8988T (cell line): ENCODE measurements at regions not wholly inside any gene's neighbourhood (a gene's known extent, or its start where the extent isn't known, plus 50 kb on each side); places are given as distances from the start of the nearest gene placed in this dataset.
A peak's percentile ranks its signal among the peaks of the same experiment; 100 is the strongest.

Source experiments
- DNase-seq: peaks from one replicate; pipeline ENCODE4 v3.0.0; 2011

DNA sequence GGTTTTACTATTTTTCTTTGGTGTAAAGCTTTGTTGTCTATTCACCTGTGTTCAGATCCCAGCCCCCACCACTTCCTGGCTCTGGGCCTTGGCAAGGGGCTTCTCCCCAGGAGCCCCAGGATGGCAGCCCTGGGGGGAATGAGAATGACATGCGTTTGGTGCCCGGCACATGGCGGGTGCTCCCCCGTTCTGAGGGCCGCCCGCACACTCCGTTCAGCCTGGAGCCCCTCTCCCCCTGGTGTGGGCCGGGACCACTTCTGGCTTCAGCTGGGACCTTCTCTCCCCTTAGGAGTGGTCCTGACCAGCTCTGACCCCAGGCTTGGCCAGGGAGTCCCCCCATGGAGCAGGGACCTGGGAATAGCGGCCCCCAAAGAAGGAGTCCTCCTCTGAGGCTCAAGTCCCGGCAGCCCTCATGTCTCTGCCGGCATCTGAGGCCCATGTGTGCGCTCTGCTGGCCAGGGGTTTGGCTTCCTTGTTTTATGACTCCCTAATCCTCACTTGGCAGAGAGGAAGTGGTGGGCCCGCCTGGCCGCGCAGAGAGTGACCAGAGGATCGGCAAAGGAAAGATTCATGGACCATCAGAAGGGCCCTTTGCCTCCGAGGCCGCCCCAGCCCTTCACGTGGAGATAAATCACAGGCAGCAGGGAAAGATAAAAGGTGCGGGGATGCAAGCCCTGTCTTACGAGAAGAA is 57.0 kb upstream of the LMX1B start:
- no peak for DNase-seq

DNA sequence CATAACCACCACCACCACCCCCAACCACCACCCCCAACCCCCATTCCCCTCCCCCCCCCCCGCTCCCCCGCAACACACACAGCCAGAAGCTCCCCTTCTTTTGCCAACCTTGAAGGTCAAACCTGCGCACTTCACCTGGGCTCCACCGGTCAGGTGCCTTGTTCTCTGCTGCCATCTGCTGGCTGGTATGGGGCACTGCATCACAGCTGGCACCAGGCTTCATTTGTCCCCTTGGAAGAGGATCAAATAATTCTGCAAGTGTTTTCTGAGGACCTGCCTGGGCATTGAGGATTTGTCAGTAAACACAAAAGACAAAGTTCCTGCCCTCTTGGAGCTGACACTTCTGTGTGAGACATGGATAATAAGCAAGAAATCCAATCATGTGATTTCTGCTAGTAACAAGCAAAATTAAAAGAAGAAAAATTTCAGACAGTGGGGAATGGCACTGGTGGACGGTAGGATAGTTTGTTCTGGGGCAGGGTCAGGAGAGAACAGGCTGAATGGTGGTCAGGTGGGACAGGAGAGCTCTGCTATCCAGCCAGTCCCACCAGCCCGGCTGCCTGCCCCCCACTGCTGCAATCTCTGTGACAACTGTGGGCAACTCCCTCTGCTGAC is 55.6 kb upstream of the LMX1B start:
- peak; percentile 71 for DNase-seq

DNA sequence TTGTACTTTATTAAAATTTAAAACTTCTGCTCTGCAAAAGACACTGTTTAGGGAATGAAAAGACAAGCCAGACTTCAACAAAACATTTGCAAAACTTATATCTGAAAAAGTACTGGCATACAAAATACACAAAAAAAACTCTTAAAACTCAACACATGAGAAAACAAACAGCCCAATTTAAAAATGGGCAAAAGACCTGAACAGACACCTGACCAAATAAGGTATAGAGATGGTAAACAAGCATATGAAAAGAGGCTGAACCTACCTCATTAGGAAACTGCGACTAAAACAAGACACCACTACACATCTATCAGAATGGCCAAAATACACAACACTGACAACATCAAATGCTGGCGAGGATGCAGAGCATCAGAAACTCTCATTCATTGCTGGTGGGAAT is 54.4 kb upstream of the LMX1B start:
- no peak for DNase-seq

DNA sequence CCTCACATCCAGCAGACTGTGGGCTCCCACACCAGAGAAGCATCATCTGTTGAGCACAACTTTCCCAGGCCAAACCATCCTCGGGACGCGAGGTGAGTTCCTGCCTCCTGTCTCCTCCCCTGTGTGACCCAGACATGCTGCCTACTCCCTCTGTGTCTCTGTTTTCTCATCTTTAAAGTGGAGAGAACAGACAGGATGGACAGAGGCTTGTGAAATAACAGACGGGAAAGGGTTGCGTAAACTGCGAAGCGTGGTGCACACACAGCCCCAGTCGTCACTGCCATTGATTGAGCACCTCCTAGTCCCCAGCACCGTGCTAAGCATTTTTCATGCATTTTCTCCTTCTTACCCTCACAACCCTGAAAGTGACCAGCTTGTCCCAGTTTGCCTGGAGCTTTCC is 52.1 kb upstream of the LMX1B start:
- no peak for DNase-seq

DNA sequence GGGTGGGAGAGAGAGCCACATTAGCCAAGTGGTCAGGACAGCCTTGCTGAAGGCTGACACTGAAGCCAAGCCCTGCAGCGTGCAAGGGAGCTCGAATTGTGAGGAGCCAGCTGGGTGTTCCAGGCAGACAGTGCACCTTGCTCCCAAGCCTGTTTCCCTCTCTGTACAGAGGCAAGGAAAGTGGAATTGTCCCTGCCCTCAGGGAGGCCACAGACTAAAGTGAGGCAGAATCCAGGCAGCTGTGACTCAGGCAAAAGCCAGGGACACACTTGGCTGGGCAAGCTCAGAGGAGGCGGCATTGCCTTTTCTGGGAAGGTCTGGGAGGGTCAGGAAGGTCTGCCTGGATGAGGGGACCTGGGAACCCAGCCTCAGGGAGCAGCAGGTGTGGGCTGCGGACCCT is 50.2 kb upstream of the LMX1B start:
- DNase-seq = no peak
